ENCODE measurements at regions not wholly inside any gene's neighbourhood (a gene's known extent, or its start where the extent isn't known, plus 50 kb on each side); places are given as distances from the start of the nearest gene placed in this dataset.

DNA sequence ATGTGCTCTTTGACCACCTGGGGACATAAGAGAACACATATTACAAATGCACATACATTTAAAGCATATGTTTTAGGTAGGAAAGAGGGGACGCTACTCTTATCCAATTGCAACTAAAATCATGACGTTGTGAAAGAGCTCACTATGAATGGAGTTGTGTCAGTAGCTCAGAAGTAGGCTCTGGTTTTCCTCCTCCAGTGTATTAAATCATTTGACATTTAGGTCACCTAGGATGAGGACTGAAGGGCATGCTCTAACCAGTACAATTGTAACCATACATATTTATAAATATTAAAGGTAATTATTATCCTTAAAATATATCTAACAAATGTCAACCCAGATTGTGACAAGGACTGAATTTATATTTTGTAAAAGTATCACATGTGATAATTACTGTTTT, 389.0 kb downstream of the KLF12 start:
- no peak for TF ChIP-seq POLR2A (IDR thresholded peaks at IDR 0.05)
- TF ChIP-seq, protein P1, sequence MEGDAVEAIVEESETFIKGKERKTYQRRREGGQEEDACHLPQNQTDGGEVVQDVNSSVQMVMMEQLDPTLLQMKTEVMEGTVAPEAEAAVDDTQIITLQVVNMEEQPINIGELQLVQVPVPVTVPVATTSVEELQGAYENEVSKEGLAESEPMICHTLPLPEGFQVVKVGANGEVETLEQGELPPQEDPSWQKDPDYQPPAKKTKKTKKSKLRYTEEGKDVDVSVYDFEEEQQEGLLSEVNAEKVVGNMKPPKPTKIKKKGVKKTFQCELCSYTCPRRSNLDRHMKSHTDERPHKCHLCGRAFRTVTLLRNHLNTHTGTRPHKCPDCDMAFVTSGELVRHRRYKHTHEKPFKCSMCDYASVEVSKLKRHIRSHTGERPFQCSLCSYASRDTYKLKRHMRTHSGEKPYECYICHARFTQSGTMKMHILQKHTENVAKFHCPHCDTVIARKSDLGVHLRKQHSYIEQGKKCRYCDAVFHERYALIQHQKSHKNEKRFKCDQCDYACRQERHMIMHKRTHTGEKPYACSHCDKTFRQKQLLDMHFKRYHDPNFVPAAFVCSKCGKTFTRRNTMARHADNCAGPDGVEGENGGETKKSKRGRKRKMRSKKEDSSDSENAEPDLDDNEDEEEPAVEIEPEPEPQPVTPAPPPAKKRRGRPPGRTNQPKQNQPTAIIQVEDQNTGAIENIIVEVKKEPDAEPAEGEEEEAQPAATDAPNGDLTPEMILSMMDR (IDR thresholded peaks at IDR 0.05), result no peak

All from body of pancreas (tissue), 4 donors.